RWPE1 (cell line): ENCODE measurements at regions not wholly inside any gene's neighbourhood (a gene's known extent, or its start where the extent isn't known, plus 50 kb on each side); places are given as distances from the start of the nearest gene placed in this dataset.

ENCODE experiments used
- CTCF ChIA-PET: fragments of 350-600 bp; sonication (Branson Sonifier 250); formaldehyde crosslinking; extraction: SDS; loops from one replicate; lab custom pipeline; 2021; lab: Yijun Ruan, JAX
- POLR2A ChIA-PET: fragments of 400-600 bp; formaldehyde crosslinking; extraction: SDS; loops from one replicate; lab custom pipeline; 2020; ENCODE audit warnings: antibody characterized with exemption; ENCODE audit not compliant: low non-redundant PET; lab: Yijun Ruan, JAX
- DNase-seq: peaks from one replicate; pipeline ENCODE4 v3.0.0; 2012; ENCODE audit warnings: low spot score
- H3K27ac ChIP-seq: fragments of 450-650 bp; 2 replicates; pipeline ENCODE4 v1.5.1; 2017
- TF ChIP-seq, protein P1 (sequence below): fragments of 450-650 bp; conservative IDR thresholded peaks from 2 replicates; pipeline ENCODE4 v1.5.1; 2017; ENCODE audit warnings: low read depth, mild to moderate bottlenecking

DNA sequence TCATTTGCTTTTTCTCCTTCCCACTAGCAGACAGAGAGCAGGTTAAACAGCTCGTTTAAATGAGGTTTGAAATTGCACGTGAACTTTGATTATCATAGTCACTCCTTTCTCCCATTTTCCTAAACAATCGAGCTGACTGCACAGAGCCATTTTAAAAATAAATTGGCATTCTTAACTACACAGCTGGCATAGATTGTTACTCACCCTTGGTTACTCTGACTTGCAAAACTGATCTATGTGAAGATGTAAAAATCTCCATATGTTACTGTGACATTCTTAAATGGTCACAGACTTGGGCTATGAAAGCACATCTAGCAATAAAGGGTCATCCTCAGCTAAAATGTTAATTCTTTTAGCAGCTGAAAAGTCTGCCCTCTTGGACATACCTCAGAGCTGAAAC lies 368.5 kb downstream of the DTWD2 start:
- POLR2A ChIA-PET: no interaction called here
- no peak overlapping the region for H3K27ac ChIP-seq
- CTCF ChIA-PET: no interaction called here
- TF ChIP-seq, protein P1, sequence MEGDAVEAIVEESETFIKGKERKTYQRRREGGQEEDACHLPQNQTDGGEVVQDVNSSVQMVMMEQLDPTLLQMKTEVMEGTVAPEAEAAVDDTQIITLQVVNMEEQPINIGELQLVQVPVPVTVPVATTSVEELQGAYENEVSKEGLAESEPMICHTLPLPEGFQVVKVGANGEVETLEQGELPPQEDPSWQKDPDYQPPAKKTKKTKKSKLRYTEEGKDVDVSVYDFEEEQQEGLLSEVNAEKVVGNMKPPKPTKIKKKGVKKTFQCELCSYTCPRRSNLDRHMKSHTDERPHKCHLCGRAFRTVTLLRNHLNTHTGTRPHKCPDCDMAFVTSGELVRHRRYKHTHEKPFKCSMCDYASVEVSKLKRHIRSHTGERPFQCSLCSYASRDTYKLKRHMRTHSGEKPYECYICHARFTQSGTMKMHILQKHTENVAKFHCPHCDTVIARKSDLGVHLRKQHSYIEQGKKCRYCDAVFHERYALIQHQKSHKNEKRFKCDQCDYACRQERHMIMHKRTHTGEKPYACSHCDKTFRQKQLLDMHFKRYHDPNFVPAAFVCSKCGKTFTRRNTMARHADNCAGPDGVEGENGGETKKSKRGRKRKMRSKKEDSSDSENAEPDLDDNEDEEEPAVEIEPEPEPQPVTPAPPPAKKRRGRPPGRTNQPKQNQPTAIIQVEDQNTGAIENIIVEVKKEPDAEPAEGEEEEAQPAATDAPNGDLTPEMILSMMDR: no peak
- no peak for DNase-seq

DNA sequence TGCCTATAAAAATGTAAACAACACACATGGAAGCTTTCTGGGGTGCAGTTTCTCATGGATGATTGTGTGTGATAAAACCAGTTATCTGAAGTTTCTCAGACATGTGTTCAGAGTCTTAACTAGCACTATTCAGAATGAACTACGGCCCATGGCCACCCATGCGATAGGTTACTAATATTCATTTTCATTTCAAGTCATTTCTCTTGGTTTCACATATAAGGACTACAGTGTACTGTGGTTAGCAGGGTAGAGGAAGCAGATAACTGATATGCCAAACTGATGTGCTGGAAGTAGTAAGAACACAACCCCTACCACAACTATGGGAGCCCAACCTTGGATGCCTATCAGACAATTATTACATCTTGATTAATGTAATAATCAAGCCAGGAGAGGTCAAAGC lies 372.1 kb downstream of the DTWD2 start:
- no peak for DNase-seq
- CTCF ChIA-PET: no interaction called here
- H3K27ac ChIP-seq: no peak overlapping the region
- TF ChIP-seq, protein P1: no peak
- POLR2A ChIA-PET: no interaction called here

DNA sequence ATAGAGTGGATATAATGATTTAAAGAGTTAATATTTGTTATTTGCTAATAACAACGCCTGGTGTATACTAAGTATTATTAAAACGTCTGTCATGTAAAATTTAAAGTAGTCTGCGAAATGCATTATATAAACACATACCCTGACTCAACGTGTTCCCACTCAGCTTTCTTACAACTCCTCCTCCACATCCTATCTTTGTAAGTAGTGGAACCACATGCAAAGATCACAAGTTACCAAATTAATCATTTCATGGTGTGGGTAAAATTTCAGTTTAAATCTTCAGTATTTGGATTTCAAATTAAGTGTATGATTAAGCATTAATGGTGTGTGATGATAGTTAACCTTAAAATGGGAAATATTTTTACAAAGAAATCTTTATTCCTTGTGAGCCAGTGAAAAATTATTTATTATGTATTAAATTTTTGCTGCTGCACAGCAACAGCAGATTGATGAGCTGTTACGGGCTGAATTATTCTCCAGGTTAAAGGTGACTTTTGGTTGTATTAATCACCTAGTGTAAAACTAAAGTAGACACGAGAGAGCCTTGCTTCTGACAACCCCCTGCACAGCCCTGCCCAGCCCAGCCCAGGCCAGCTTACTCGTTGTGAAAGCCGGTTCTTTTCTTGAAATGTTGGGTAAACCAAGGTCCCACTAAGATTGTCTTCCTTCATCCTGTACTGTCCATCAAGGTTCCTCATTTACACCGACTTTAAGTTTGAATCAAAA lies 373.5 kb downstream of the DTWD2 start:
- CTCF ChIA-PET: no interaction called here
- POLR2A ChIA-PET: no interaction called here
- TF ChIP-seq, protein P1: no peak
- no peak for DNase-seq
- H3K27ac ChIP-seq: no peak overlapping the region

DNA sequence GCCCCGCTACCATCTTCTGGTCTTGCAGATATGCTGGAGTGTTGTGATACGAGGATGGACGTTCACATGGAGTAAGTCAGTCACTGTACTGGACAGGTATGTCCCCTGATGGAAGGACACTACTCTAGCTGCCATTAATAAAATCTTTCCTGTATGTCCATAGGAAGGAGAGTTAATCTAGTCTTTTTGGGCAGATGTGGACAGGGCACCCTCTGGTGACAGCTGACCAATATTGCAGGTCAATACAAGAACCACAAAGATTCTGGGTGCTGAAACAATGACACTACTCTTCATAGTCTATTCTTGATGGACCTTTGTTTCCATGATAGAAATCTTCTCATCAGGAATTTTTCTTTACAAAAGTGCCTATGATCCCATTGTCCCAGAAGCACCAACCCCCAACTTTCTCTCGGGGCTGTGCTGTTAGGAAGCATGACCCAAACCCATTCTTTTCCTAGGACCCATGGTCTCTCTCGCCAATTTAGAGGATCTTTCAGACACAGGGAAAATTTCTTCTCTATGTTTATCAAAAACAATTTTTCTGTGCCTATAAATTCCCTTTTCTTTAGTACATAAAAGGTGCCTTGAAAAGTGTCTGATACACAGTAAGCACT lies 376.9 kb downstream of the DTWD2 start:
- ChIA-PET CTCF (interaction anchor here (1.1 kb wide), 1 partner anchor 24 kb away, joined by 4 read pairs; no protein-coding TSS in a partner anchor), POLR2A (no interaction called here)
- DNase-seq: peak; percentile 27
- TF ChIP-seq, protein P1: peak; percentile 32
- no peak overlapping the region for H3K27ac ChIP-seq

DNA sequence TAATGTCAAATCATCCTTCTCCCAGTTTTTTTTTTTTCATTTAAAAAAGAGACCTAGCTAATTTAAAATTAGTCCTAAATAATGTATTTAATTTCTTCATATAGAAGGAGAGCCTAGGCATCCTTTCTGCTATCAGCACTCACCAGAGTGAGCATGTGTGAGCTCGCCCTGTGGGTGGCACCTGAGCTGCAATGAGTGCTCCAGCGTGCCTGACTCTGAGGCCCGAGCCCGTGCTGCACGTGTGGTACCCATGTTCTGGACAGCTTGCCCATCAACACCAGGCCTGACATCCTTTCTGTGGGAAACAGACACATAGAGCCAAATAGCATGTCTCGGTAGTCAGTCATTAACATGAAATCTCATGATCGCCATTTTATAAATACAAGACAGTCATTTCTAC lies 381.4 kb downstream of the DTWD2 start:
- ChIA-PET POLR2A (no interaction called here), CTCF (interaction anchor here (0.6 kb wide), 1 partner anchor 9 kb away, joined by 3 read pairs; no protein-coding TSS in a partner anchor)
- no peak overlapping the region for H3K27ac ChIP-seq
- TF ChIP-seq, protein P1: no peak
- no peak for DNase-seq

DNA sequence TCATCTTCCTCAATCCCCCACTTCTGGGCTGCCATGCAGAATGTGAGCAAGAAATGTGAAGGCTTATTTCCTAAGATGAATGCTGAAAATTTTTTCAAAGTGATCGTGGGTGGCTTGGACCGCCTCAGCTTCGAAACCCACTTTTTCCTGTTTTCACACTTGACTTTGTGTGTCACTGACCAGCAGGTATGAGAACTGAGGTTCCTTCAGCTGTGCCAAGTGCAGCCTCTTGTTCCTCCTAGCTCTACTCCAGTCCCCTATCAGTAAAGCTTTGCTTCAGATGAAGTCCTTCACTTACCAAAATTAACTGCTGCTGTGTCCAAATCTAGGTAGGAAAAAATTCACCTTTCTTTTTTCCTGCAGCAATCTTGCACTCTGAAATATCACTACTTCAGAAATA lies 382.6 kb downstream of the DTWD2 start:
- H3K27ac ChIP-seq: no peak overlapping the region
- POLR2A ChIA-PET: no interaction called here
- DNase-seq: no peak
- TF ChIP-seq, protein P1: no peak
- CTCF ChIA-PET: no interaction called here
